Dendritic cell treated with granulocyte-macrophage colony-stimulating factor and Interleukin-4, amounts not matched to agents 40 ng/mL and 50 ng/mL, for 4 days (primary cell): ENCODE measurements at regions not wholly inside any gene's neighbourhood (a gene's known extent, or its start where the extent isn't known, plus 50 kb on each side); places are given as distances from the start of the nearest gene placed in this dataset.
"Not testable (repeated sequence)": the region's sequence is repeated elsewhere in the genome, so short reads cannot be mapped to it uniquely, and the experiment has no call there.

Source experiments
- H3K27ac Mint-ChIP-seq: one replicate; pipeline ENCODE4 v1.8.0; 2022; ENCODE audit warnings: mild to moderate bottlenecking, mixed read lengths
- H3K27me3 Mint-ChIP-seq: one replicate; pipeline ENCODE4 v1.8.0; 2022; ENCODE audit warnings: mild to moderate bottlenecking, mixed read lengths
- H3K36me3 Mint-ChIP-seq: one replicate; pipeline ENCODE4 v1.8.0; 2022; ENCODE audit warnings: low read depth, mixed read lengths
- H3K4me1 Mint-ChIP-seq: one replicate; pipeline ENCODE4 v1.8.0; 2022; ENCODE audit warnings: low read depth, mixed read lengths
- H3K4me3 Mint-ChIP-seq: one replicate; pipeline ENCODE4 v1.8.0; 2022; ENCODE audit warnings: mild to moderate bottlenecking, moderate library complexity, mixed read lengths
- H3K9me3 Mint-ChIP-seq: one replicate; pipeline ENCODE4 v1.8.0; 2022; ENCODE audit warnings: mixed read lengths
- intact Hi-C: fragments of 100-400 bp; cut with micrococcal nuclease; formaldehyde crosslinking; loops from one replicate; pipeline ENCODE4 v1.15.0; 2022

DNA sequence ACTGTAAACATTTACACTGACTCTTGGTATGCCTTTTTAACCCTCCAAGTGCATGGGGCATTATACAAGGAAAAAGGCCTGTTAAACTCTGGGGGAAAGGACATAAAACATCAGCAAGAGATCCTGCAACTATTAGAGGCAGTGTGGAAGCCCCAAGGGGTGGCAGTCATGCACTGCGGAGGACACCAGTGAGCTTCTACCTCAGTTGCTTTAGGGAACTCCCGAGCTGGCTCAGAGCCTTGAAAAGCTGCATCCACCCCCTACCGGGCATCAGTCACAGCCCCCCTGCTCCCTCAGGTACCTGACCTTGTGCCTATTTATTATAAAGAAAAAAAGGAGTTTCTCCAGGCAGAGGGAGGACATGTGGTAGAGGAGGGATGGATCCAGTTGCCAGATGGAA lies 695.6 kb upstream of the LMO3 start:
- Mint-ChIP-seq H3K4me3 (no peak overlapping the region), H3K27me3 (no peaks in the 10 kb centered on the region), H3K4me1 (no peaks in the 10 kb centered on the region), H3K9me3 (peaks cover 84% of the 10 kb centered on the region), H3K36me3 (no peaks in the 10 kb centered on the region), H3K27ac (no peak overlapping the region)
- intact Hi-C loops = no loop called here

DNA sequence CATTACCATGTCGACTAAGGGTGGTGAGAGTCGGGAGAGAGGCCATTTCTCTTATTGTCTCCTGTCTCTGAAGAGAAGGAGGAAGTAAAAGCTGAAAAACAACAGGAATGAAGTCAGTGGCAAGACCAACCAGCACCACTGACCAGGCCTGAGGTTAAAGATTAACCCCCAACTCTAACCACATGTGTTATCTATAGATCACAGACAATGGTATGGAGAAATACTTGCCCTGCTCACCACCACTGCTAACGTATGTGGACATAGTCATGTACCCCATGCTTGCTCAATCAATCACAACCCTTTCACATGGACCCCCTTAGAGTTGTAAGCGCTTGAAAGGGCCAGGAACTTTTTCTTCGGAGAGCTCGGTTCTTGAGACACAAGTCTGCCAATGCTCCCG lies 690.9 kb upstream of the LMO3 start:
- H3K27ac Mint-ChIP-seq = no peak overlapping the region
- H3K9me3 Mint-ChIP-seq = peaks cover 60% of the 10 kb centered on the region
- no peaks in the 10 kb centered on the region for H3K27me3 Mint-ChIP-seq
- no peaks in the 10 kb centered on the region for H3K36me3 Mint-ChIP-seq
- intact Hi-C loops = no loop called here
- H3K4me1 Mint-ChIP-seq = no peaks in the 10 kb centered on the region
- H3K4me3 Mint-ChIP-seq = no peak overlapping the region

DNA sequence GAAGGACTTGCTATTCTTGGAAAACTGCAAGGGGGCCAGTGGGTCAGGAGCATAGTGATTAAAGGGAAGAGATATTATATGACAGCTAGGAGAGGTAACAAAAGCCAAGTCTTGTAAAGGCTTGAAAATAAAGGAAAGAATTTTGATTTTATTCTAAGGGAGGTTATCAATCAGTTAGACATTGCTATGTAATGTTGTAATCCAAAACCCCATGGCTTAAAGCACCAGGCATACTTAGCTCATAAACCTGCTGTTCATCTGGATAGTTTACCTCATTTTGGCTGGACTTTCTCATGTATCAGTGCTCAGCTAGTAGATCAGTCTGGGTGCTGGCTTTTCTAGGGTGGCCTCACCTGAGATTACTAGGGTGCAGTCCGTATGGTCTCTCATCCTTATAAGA lies 680.9 kb upstream of the LMO3 start:
- Mint-ChIP-seq H3K36me3 (no peaks in the 10 kb centered on the region), H3K27ac (no peak overlapping the region), H3K4me1 (no peaks in the 10 kb centered on the region), H3K27me3 (no peaks in the 10 kb centered on the region), H3K9me3 (peaks cover 22% of the 10 kb centered on the region), H3K4me3 (no peak overlapping the region)
- intact Hi-C loops = no loop called here

DNA sequence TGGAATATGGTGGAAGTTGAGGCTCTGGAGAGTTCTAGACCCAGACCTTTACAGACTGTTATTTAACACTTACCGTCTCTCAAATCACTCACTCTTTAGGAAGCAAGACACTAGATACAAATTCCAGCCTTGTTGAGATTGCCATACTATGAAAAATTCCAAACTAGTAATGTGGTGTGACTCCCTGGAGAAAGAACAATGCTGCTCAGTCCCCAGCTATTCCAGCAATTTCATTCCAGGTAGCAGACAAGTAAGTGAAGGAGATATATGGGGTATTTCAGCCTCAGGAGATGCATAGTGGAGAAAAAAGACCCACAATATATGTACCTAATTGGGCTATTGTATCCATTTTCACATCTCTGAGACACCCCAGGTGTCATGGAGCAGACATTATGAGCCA lies 678.9 kb upstream of the LMO3 start:
- H3K9me3 Mint-ChIP-seq = peaks cover 22% of the 10 kb centered on the region
- H3K27me3 Mint-ChIP-seq = no peaks in the 10 kb centered on the region
- no peaks in the 10 kb centered on the region for H3K36me3 Mint-ChIP-seq
- no peak overlapping the region for H3K4me3 Mint-ChIP-seq
- intact Hi-C loops = no loop called here
- no peak overlapping the region for H3K27ac Mint-ChIP-seq
- H3K4me1 Mint-ChIP-seq = no peaks in the 10 kb centered on the region

DNA sequence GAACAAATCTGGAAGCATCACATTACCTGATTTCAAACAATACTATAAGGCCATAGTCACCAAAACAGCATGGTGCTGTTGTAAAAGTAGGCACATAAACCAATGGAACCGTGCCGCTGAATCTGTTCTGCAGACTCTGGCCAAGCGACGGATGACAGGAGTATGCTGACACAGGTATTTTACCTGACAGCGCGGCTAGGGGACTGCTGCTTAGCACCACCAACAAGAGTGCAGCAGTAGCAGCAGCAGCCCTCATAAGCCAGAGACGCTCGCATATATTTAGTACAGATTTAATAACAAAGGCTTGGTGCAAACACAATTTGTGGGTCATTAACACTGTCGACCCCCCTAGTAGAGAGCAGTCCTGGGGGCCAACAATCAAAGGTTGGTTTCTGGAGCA lies 677.6 kb upstream of the LMO3 start:
- Mint-ChIP-seq H3K36me3 (no peaks in the 10 kb centered on the region), H3K4me3 (no peak overlapping the region), H3K9me3 (peaks cover 22% of the 10 kb centered on the region), H3K4me1 (no peaks in the 10 kb centered on the region), H3K27ac (no peak overlapping the region), H3K27me3 (no peaks in the 10 kb centered on the region)
- intact Hi-C loops = no loop called here

DNA sequence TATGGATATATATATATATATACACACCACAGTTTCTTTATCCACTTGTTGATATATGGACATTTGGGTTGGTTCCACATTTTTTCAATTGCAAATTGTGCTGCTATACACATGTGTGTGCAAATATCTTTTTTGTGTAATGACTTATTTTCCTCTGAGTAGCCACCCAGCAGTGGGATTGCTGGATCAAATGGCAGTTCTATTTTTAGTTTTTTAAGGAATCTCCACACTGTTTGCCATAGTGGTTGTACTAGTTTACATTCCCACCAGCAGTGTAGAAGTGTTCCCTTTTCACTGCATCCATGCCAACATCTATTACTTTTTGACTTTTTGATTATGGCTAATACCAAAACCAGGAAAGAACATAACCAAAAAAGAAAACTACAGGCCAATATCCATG lies 676.2 kb upstream of the LMO3 start:
- H3K36me3 Mint-ChIP-seq, H3K4me1 Mint-ChIP-seq, intact Hi-C loops, H3K27ac Mint-ChIP-seq, H3K27me3 Mint-ChIP-seq, H3K4me3 Mint-ChIP-seq: not testable (repeated sequence)
- H3K9me3 Mint-ChIP-seq = peaks cover 23% of the 10 kb centered on the region

DNA sequence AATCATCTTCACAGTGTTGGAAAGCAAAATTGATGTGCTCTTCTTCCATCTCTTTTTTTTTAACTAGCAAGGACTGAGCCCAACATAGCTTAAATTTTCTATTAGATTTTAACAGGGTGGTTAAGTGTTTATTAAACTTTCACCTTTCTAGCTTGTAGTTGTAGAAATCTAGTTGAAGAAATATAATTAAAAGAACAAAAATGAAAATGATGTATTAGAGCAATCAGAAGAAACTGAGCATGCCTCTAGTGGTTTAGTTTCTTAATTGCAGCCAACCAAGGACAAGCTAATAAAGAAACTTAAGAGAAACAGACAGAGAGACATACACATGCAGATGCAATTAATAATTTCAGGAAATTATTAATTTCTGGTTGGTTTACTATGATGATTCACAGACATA lies 673.0 kb upstream of the LMO3 start:
- H3K9me3 Mint-ChIP-seq = peaks cover 35% of the 10 kb centered on the region
- intact Hi-C loops = no loop called here
- no peak overlapping the region for H3K27ac Mint-ChIP-seq
- H3K36me3 Mint-ChIP-seq = no peaks in the 10 kb centered on the region
- no peaks in the 10 kb centered on the region for H3K27me3 Mint-ChIP-seq
- H3K4me3 Mint-ChIP-seq = no peak overlapping the region
- no peaks in the 10 kb centered on the region for H3K4me1 Mint-ChIP-seq

DNA sequence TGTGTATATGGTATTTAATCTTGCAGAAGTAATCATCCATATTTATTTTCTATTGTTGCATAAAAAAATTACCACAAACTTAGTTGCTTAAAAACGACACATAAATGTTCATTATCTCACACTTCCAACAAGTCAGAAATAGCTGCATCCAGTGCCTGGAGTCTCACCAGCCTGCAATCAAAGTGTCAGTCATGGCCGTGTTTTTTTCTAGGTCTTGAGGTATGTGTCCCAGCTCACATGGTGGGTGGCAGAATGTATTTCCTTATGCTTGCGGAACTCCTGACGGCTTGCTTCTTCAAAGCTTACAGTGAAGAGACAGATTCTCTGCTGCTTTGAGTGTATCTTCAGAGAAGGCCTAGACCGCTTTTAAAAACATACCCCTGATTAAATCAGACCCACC lies 670.2 kb upstream of the LMO3 start:
- intact Hi-C loops = no loop called here
- Mint-ChIP-seq H3K9me3 (peaks cover 23% of the 10 kb centered on the region), H3K27me3 (no peaks in the 10 kb centered on the region), H3K27ac (no peak overlapping the region), H3K4me3 (no peak overlapping the region), H3K4me1 (no peaks in the 10 kb centered on the region), H3K36me3 (no peaks in the 10 kb centered on the region)

DNA sequence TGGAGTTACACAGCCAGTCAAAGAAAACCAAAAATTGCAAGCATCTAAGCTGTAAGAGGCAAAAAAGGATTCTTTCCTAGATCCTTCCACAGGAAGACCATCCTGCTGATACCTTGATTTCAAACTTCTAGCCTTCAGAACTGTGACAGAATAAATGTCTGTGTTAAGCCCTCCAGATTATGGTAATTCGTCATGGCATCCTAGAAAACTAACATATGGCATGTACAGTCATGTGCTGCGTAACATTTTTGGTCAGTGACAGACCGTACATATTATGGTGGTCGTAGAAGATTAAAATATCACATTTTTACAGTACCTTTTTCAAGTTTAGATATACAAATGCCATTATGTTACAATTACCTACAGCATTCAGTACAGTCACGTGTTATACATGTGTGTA lies 660.9 kb upstream of the LMO3 start:
- intact Hi-C loops = no loop called here
- Mint-ChIP-seq H3K36me3 (no peaks in the 10 kb centered on the region), H3K4me1 (no peaks in the 10 kb centered on the region), H3K27me3 (no peaks in the 10 kb centered on the region), H3K27ac (no peak overlapping the region), H3K9me3 (no peaks in the 10 kb centered on the region), H3K4me3 (no peak overlapping the region)

DNA sequence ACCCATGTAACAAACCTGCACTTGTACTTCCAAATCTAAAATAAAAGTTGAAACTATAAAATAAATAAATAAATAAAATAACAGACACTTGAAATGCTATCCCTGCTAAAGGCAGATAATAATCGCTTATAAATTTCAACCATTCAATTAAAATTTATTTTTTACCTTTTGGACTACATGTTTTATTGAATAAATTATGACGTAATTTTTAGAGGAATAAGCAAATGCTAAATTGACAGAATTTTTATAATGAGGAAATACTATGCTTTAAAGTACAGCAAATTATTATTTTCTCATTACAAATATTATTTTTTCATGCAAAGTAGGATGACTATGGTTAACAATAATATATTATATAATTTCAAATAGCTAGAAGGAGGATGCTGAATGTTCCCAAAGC lies 658.6 kb upstream of the LMO3 start:
- H3K36me3 Mint-ChIP-seq = no peaks in the 10 kb centered on the region
- no peaks in the 10 kb centered on the region for H3K9me3 Mint-ChIP-seq
- H3K4me3 Mint-ChIP-seq = no peak overlapping the region
- no peaks in the 10 kb centered on the region for H3K4me1 Mint-ChIP-seq
- intact Hi-C loops = no loop called here
- no peak overlapping the region for H3K27ac Mint-ChIP-seq
- no peaks in the 10 kb centered on the region for H3K27me3 Mint-ChIP-seq

DNA sequence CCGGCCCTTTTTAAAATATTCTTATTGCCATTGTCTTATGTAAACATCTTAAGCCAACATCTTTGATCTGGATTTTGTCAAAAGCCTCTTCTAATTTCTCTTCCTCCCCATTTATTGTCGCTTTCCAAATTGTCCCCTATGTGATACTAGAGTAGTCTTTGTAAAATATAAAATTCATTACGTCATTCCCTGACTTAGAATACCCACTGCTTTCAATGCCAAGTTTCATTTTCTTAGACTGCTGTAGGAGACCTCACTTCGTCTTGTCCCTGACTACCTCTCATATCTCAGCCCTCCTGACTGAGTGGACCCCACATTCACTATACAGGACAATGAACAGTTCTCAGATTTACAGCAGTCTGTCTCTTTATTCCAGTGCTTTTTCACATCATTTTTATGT lies 633.9 kb upstream of the LMO3 start:
- H3K4me3 Mint-ChIP-seq = no peak overlapping the region
- intact Hi-C loops = no loop called here
- peaks cover 46% of the 10 kb centered on the region for H3K9me3 Mint-ChIP-seq
- H3K27ac Mint-ChIP-seq = no peak overlapping the region
- H3K36me3 Mint-ChIP-seq = no peaks in the 10 kb centered on the region
- no peaks in the 10 kb centered on the region for H3K27me3 Mint-ChIP-seq
- no peaks in the 10 kb centered on the region for H3K4me1 Mint-ChIP-seq

DNA sequence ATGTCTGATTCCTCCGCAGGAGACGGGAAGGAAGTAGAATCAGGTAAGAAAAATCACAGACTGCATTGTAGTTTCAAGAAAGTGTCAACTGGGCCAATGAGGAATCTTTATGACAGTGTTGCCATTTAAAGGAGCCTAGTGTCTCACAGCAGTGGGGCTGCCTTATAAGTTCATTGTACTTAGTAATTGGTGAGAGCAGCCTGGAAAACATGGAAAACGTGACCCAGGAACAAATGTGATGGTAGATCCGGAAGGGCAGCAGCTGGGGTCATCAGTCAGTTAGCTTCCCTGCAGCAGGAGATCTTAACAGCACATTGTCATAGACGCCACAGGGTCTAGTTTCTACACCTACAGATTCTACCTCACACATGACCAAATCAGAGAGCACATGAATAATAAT lies 630.0 kb upstream of the LMO3 start:
- Mint-ChIP-seq H3K27me3 (no peaks in the 10 kb centered on the region), H3K27ac (no peak overlapping the region), H3K36me3 (no peaks in the 10 kb centered on the region), H3K9me3 (peaks cover 41% of the 10 kb centered on the region), H3K4me1 (no peaks in the 10 kb centered on the region), H3K4me3 (no peak overlapping the region)
- intact Hi-C loops = no loop called here

DNA sequence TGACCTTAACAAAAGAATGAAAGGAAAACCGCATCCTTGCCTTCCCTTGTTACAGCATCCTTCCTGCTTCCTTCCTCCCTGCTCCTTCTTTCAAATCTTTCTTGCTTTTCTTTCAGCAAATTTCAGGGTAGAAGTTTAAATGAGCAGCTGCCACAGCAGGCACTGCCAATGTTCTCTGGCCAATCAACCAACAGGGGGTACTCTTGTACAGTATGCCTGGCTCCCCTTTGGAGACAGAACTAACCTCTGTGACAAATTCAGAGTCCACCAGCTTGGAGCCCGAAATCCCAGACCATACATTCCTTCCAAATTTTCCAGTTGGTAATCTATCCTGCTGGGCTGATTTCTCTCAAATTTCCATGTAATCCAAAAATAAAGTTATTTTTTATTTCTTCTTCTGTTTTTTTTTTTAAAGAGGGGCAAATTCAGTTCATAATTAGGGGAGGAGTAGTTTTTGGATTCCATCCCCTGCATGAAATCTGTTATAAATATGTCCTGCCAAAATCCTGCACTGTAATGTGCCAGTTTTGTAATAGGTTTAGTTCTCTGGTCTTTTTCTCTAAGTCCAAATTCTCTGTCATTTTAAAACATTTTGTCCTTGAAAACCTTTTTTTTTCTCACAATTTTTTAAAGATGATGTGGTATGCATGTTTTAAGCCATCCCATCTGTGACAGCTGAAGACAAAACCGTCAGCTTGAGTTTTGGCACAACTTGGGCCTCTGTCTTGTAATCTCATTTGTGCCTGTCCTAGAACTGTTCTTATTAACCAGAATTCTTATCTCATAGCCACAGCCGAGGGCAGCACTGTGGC lies 610.0 kb upstream of the LMO3 start:
- Mint-ChIP-seq H3K27ac (no peak overlapping the region), H3K9me3 (peaks cover 9% of the 10 kb centered on the region), H3K36me3 (no peaks in the 10 kb centered on the region), H3K4me3 (no peak overlapping the region), H3K4me1 (no peaks in the 10 kb centered on the region), H3K27me3 (no peaks in the 10 kb centered on the region)
- intact Hi-C loops = no loop called here

DNA sequence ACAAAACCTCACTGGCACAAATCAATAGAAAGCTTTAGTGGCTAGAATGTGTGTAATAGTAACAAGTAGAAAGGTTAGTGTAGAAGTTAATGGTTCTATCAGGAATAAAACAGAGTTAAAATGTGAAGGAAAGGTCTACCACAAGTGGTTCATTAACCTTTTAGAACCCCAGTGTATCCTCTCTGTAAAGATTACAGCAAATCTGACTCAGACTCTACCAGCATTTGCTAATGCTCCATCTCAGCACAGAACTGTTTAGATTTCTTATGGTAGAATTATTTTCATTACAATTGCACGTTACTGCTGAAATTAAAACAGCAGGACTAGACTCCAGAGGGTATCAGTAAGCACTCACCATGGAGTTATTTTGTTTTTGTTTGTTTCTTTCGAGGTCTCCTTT lies 609.0 kb upstream of the LMO3 start:
- no peak overlapping the region for H3K4me3 Mint-ChIP-seq
- no peak overlapping the region for H3K27ac Mint-ChIP-seq
- H3K4me1 Mint-ChIP-seq = no peaks in the 10 kb centered on the region
- no peaks in the 10 kb centered on the region for H3K27me3 Mint-ChIP-seq
- intact Hi-C loops = no loop called here
- peaks cover 9% of the 10 kb centered on the region for H3K9me3 Mint-ChIP-seq
- H3K36me3 Mint-ChIP-seq = no peaks in the 10 kb centered on the region

DNA sequence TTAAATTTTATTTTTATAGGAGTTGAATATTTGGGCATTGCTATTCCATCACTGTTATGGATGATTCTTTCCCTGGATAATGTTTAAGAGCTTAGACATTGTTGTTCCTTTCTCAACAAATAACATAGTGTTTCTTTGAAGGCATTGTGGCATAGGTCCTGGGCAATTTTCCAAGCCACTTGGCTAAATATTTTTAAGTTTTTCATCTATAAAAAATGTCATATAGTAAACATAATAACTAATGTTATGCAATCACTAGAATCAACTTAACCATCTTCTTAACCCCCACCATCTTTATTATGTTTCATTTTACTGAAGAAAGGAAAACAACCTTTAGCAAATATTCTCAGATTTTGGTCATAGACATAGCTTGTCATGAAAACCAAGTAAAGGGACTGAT lies 600.6 kb upstream of the LMO3 start:
- H3K27ac Mint-ChIP-seq = no peak overlapping the region
- H3K36me3 Mint-ChIP-seq = no peaks in the 10 kb centered on the region
- no peak overlapping the region for H3K4me3 Mint-ChIP-seq
- H3K4me1 Mint-ChIP-seq = no peaks in the 10 kb centered on the region
- no peaks in the 10 kb centered on the region for H3K27me3 Mint-ChIP-seq
- H3K9me3 Mint-ChIP-seq = peaks cover 18% of the 10 kb centered on the region
- intact Hi-C loops = no loop called here
